Activated naive CD8-positive, alpha-beta T cell treated with anti-CD3 and anti-CD28 coated beads, Interleukin-2, amount 50 U/mL, for 24 hours (primary cell): ENCODE measurements at regions not wholly inside any gene's neighbourhood (a gene's known extent, or its start where the extent isn't known, plus 50 kb on each side); places are given as distances from the start of the nearest gene placed in this dataset.

Experiments used
- ATAC-seq: fragments of 150-1000 bp; cut with Tn5 transposase; one replicate; pipeline ENCODE4 v1.10.0; 2021
- DNase-seq: peaks from one replicate; pipeline ENCODE4 v3.0.0; 2021
- H3K27ac Mint-ChIP-seq: one replicate; pipeline ENCODE4 v1.8.0; 2021; ENCODE audit warnings: mild to moderate bottlenecking, mixed read lengths
- H3K27me3 Mint-ChIP-seq: one replicate; pipeline ENCODE4 v1.8.0; 2021; ENCODE audit warnings: mixed read lengths
- H3K36me3 Mint-ChIP-seq: one replicate; pipeline ENCODE4 v1.8.0; 2021; ENCODE audit warnings: low read depth, mixed read lengths
- H3K4me1 Mint-ChIP-seq: one replicate; pipeline ENCODE4 v1.8.0; 2021; ENCODE audit warnings: mixed read lengths
- H3K4me3 Mint-ChIP-seq: one replicate; pipeline ENCODE4 v1.8.0; 2021; ENCODE audit warnings: mild to moderate bottlenecking, moderate library complexity, mixed read lengths
- H3K9me3 Mint-ChIP-seq: one replicate; pipeline ENCODE4 v1.8.0; 2021; ENCODE audit warnings: mixed read lengths

DNA sequence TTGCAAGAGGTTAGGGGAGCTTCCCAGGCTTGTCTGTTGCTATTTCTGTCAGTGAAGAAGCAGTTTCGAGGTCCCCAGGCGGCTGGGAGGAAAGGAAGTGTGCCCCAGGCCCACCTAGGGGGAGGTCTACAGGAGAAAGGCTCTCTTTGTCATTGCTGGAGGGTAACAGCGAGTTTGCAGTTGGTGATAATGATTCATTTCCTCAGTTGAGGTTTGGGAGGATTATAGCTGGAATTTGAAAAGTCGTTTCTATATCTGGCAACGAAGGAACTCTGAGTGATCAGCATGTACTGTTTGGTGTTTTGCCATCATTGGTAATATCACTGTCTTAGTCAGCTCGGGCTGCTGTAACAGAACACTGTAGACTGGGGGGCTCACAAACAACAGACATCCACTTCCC, 65.5 kb upstream of the UBE3A start:
- Mint-ChIP-seq H3K36me3 (no peaks in the 10 kb centered on the region), H3K27me3 (peaks cover 2% of the 10 kb centered on the region), H3K4me1 (no peaks in the 10 kb centered on the region), H3K9me3 (no peaks in the 10 kb centered on the region), H3K27ac (no peak overlapping the region), H3K4me3 (no peak overlapping the region)
- DNase-seq: no peak
- ATAC-seq: no peak

DNA sequence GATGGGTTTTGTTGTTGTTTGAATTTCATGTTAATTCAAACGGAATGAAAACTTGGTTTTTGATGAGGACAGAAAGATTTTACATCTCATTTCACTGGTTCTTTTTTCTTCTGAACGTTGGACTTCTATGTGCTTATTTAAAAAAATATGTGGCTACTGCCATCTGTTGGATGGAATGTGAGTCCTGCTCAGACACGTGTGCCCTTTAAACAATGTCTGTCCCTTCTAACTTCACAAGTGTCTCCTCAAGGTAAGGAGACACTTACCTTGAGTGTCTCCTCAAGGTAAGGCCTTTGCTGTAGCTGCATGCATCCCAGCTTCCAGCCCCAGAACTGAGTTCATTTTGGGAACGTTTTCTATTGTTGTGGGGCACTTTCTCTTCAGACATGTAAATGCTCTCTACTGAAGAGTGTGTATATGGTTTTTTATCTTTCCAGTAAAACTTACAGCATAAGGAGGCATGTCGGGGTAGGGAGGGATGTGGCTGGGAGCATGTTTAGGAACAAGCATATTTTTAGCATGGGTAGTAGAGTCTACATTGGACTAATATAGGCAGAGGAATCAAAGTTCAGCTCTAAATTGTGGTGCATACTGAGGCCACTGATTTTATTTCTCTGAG, 63.1 kb upstream of the UBE3A start:
- Mint-ChIP-seq H3K4me1 (no peaks in the 10 kb centered on the region), H3K9me3 (peaks cover 4% of the 10 kb centered on the region), H3K27me3 (no peaks in the 10 kb centered on the region), H3K36me3 (no peaks in the 10 kb centered on the region), H3K4me3 (no peak overlapping the region), H3K27ac (no peak overlapping the region)
- no peak for DNase-seq
- no peak for ATAC-seq

DNA sequence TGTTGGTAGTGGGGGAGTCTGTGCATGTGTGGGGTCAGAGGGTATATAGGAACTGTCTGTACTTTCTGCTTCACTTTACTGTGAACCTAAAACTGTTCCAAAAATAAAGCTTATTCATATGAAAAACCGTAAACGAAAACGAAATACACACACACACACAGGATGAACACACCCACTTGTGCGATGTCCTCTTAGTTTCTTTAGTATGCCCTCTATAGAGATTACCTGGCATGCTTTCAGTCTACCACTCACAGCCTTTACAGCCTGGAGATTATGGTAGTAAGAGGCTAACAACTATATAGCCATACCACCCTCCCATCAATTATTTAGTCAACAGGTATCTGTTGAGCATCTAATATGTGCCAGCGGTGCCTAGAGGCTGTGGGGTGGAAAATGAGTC, 60.0 kb upstream of the UBE3A start:
- Mint-ChIP-seq H3K4me1 (no peaks in the 10 kb centered on the region), H3K36me3 (no peaks in the 10 kb centered on the region), H3K4me3 (no peak overlapping the region), H3K27ac (no peak overlapping the region), H3K9me3 (peaks cover 9% of the 10 kb centered on the region), H3K27me3 (no peaks in the 10 kb centered on the region)
- no peak for ATAC-seq
- no peak for DNase-seq

DNA sequence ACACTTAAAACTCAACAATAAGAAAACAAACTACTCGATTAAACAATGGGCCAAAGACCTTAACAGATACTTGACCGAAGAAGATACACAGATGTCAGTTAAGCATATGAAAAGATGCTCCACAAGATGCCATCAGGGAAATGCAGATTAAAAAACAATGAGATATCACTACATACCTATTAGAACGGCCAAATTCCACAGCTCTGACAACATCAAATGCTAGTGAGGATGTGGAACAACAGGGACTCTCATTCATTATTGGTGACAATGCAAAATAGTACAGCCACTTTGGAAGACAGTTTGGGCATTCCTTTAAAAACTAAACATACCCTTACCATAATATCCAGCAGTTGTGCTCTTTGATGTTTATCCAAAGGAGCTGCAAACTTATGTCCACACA, 59.1 kb upstream of the UBE3A start:
- Mint-ChIP-seq H3K9me3 (peaks cover 9% of the 10 kb centered on the region), H3K27ac (no peak overlapping the region), H3K36me3 (no peaks in the 10 kb centered on the region), H3K27me3 (no peaks in the 10 kb centered on the region), H3K4me3 (no peak overlapping the region), H3K4me1 (no peaks in the 10 kb centered on the region)
- ATAC-seq: no peak
- no peak for DNase-seq

DNA sequence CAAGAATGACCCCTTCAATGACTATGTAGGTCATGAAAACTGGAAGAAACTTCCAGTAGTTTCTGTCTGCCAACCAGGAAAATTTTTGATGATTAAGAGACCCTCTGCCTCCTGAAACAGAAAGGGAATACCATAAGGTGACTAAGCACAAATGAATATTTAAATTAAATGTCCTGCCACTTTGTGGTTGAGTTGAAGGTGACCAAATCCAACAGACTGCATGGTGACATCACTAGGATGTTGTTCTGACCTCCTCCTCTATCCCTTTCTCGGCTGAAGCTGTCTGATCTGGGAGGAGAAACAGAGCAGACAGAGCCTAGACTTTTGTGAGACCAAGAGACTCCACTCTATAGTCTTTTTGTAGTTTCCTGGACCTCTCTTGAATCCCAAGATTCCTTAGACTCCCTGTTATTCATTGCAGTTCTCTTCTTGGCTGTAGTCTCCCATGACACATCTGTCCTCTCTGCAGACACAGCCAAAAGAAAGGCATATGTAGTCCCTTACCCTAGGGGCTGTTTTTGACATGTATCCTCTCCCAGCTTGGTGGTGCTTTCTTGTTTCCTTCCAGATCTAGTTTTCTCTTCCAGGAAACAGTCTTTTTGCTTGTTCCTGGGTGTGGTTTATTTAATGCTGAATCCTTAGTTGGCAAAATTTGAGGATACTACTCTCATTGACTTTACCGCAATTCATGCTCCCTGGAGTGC, 55.2 kb upstream of the UBE3A start:
- no peaks in the 10 kb centered on the region for H3K4me1 Mint-ChIP-seq
- no peaks in the 10 kb centered on the region for H3K27me3 Mint-ChIP-seq
- DNase-seq (no peak), ATAC-seq (no peak)
- no peak overlapping the region for H3K4me3 Mint-ChIP-seq
- peaks cover 31% of the 10 kb centered on the region for H3K9me3 Mint-ChIP-seq
- H3K36me3 Mint-ChIP-seq: peaks cover 6% of the 10 kb centered on the region
- no peak overlapping the region for H3K27ac Mint-ChIP-seq

DNA sequence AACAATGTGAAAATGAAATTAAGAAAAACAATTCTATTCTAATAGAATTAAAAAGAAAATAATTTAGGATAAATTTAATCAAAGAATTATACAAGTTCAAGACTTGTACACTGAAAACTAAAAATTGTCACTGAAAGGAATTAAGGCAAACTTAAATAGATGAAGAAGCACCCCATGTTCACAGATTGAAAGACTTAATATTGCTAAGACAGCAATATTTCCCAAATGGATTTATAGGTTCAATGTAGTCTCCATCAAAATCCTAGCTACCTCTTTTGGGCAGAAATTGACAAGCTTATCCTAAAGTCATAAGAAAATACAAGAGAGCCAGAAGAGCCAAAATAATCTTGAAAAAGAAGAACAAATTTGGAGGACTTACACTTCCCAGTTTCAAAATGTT, 53.5 kb upstream of the UBE3A start:
- peaks cover 33% of the 10 kb centered on the region for H3K9me3 Mint-ChIP-seq
- H3K4me3 Mint-ChIP-seq: no peak overlapping the region
- peaks cover 2% of the 10 kb centered on the region for H3K27me3 Mint-ChIP-seq
- peaks cover 7% of the 10 kb centered on the region for H3K36me3 Mint-ChIP-seq
- H3K4me1 Mint-ChIP-seq: no peaks in the 10 kb centered on the region
- no peak for DNase-seq
- no peak for ATAC-seq
- H3K27ac Mint-ChIP-seq: no peak overlapping the region
